SK-N-SH (cell line): ENCODE measurements at regions not wholly inside any gene's neighbourhood (a gene's known extent, or its start where the extent isn't known, plus 50 kb on each side); places are given as distances from the start of the nearest gene placed in this dataset.

Experiments used
- CTCF ChIP-seq: fragments of 200-600 bp; sonication (generic); IDR thresholded peaks from 2 replicates; pipeline ENCODE4 v1.6.1; 2017; ENCODE audit warnings: antibody characterized with exemption, mild to moderate bottlenecking, moderate library complexity
- FOXM1 ChIP-seq: IDR thresholded peaks from 2 replicates; pipeline ENCODE4 v1.4.0; 2012; ENCODE audit warnings: low read depth, mild to moderate bottlenecking
- MAX ChIP-seq: IDR thresholded peaks from 2 replicates; pipeline ENCODE4 v1.4.0; 2012; ENCODE audit warnings: low read depth
- MXI1 ChIP-seq: IDR thresholded peaks from 2 replicates; pipeline ENCODE4 v1.6.1; 2012; ENCODE audit warnings: mild to moderate bottlenecking, low read depth, low read length, improper control_type of control experiment
- POLR2AphosphoS5 ChIP-seq: IDR thresholded peaks from 2 replicates; pipeline ENCODE4 v1.6.1; 2012; ENCODE audit warnings: low read depth, low read length
- RFX5 ChIP-seq: IDR thresholded peaks from 2 replicates; pipeline ENCODE4 v1.6.1; 2012; ENCODE audit warnings: mild to moderate bottlenecking, improper control_type of control experiment, low read length
- RXRA ChIP-seq: IDR thresholded peaks from 2 replicates; pipeline ENCODE4 v1.4.0; 2012; ENCODE audit warnings: low read depth, mild to moderate bottlenecking, borderline replicate concordance
- SIN3A ChIP-seq: IDR thresholded peaks from 2 replicates; pipeline ENCODE4 v1.6.1; 2012; ENCODE audit warnings: low read depth, mild to moderate bottlenecking, low read length, moderate library complexity, borderline replicate concordance
- USF1 ChIP-seq: IDR thresholded peaks from 2 replicates; pipeline ENCODE4 v1.4.0; 2012; ENCODE audit warnings: low read depth, borderline replicate concordance
- USF2 ChIP-seq: fragments of 150-350 bp; IDR thresholded peaks from 2 replicates; pipeline ENCODE4 v1.6.1; 2017; ENCODE audit warnings: antibody characterized with exemption, low read length, low read depth, borderline replicate concordance
- ZBTB33 ChIP-seq: IDR thresholded peaks from 2 replicates; pipeline ENCODE4 v1.4.0; 2012; ENCODE audit warnings: low read depth, borderline replicate concordance

- TF ChIP-seq CTCF (no peak), FOXM1 (no peak), USF2 (no peak), ZBTB33 (no peak), POLR2AphosphoS5 (no peak), RXRA (no peak), USF1 (no peak), SIN3A (no peak), MAX (no peak), MXI1 (no peak), RFX5 (no peak)
These were observed 330.9 kb upstream of the PPP1R2C start for GRCh38 chrX:43108828-43109227.
